Kidney (tissue), 13 donors: ENCODE measurements at regions not wholly inside any gene's neighbourhood (a gene's known extent, or its start where the extent isn't known, plus 50 kb on each side); places are given as distances from the start of the nearest gene placed in this dataset.

ENCODE experiments used
- DNase-seq, 5 donors: peaks; one replicate each; pipeline ENCODE4 v3.0.0-alpha.2; 2013 to 2020
- FAIRE-seq: peaks from 2 replicates; lab custom pipeline; 2012; peaks lifted over from hg19 to GRCh38; lab: Jason Lieb, UNC
- H3K27ac ChIP-seq, 2 donors: one replicate each; pipeline ENCODE4 v1.7.0; 2013; ENCODE audit warnings: low read depth in 2 of 2, low read length in 2 of 2, inconsistent platforms in 1 of 2
- H3K27me3 ChIP-seq: one replicate; pipeline ENCODE4 v1.7.1; 2013; ENCODE audit warnings: low read length, inconsistent platforms; ENCODE audit not compliant: control insufficient read depth, insufficient read depth
- H3K36me3 ChIP-seq, 3 donors: one replicate each; pipeline versions ENCODE4 v1.7.0 to v1.7.1; 2013; ENCODE audit warnings: low read length in 3 of 3, control low read depth in 1 of 3, inconsistent platforms in 1 of 3; ENCODE audit not compliant: insufficient read depth in 3 of 3, control insufficient read depth in 2 of 3
- H3K4me1 ChIP-seq, 3 donors: one replicate each; pipeline versions ENCODE4 v1.7.0 to v1.7.1; 2013; ENCODE audit warnings: low read length in 3 of 3, inconsistent platforms in 1 of 3, low read depth in 1 of 3; ENCODE audit not compliant: control insufficient read depth in 2 of 3, insufficient read depth in 2 of 3
- H3K4me3 ChIP-seq, 3 donors: one replicate each; pipeline versions ENCODE4 v1.7.0 to v1.8.1; 2013; ENCODE audit warnings: low read length in 3 of 3, control low read depth in 1 of 3, inconsistent platforms in 1 of 3
- H3K9ac ChIP-seq, 3 donors: one replicate each; pipeline versions ENCODE4 v1.7.0 to v1.7.1; 2013; ENCODE audit warnings: low read length in 3 of 3, control low read depth in 1 of 3, inconsistent platforms in 1 of 3
- H3K9me3 ChIP-seq, 3 donors: one replicate each; pipeline versions ENCODE4 v1.7.0 to v1.7.1; 2013; ENCODE audit warnings: low read length in 3 of 3, control low read depth in 1 of 3, inconsistent platforms in 1 of 3; ENCODE audit not compliant: control insufficient read depth in 2 of 3, insufficient read depth in 1 of 3
- CTCF ChIP-seq: IDR thresholded peaks from 3 replicates; pipeline ENCODE4 v1.5.1; 2012; ENCODE audit warnings: mild to moderate bottlenecking, moderate library complexity, borderline replicate concordance; ENCODE audit not compliant: insufficient read depth; ENCODE audit errors: extremely low read depth
- intact Hi-C: fragments of 100-400 bp; cut with DNase I; formaldehyde crosslinking; loops from one replicate; pipeline ENCODE4 v1.11.1; 2022
- donor health status: control.
- donor health status: control.
- donor health status: control.
- donor health status: control.
- donor health status: control.
- donor health status: DM: yes; HTN: yes; CAD: no.
- donor health status: Normal renal cell carcinoma (clear cell type).

- Histone ChIP-seq H3K36me3 (no peaks in the 10 kb centered on the region), H3K4me3 (no peak overlapping the region), H3K9ac (no peak overlapping the region), H3K27me3 (no peaks in the 10 kb centered on the region), H3K4me1 (no peaks in the 10 kb centered on the region), H3K9me3 (no peaks in the 10 kb centered on the region), H3K27ac (no peak overlapping the region)
- intact Hi-C loops, result no loop called here
- FAIRE-seq, result no peak
- TF ChIP-seq CTCF, result no peak
- DNase-seq, result no peak
These were observed 249.8 kb upstream of the PRDM1 start for GRCh38 chr6:105836379-105836778.

- intact Hi-C loops, result no loop called here
- no peaks in the 10 kb centered on the region for H3K36me3 ChIP-seq
- H3K4me1 ChIP-seq, result no peaks in the 10 kb centered on the region
- no peak for TF ChIP-seq CTCF
- H3K27ac ChIP-seq, result no peak overlapping the region
- DNase-seq (peak in 4 of 5 donors; percentile 37 to 56 (median 48)), FAIRE-seq (no peak)
- no peak overlapping the region for H3K4me3 ChIP-seq
- H3K9me3 ChIP-seq, result no peaks in the 10 kb centered on the region
- no peak overlapping the region for H3K9ac ChIP-seq
- H3K27me3 ChIP-seq, result no peaks in the 10 kb centered on the region
These were observed 250.8 kb upstream of the PRDM1 start for GRCh38 chr6:105835373-105835772.

GRCh38 chr6:105833959-105834947 is 251.9 kb upstream of the PRDM1 start:
- TF ChIP-seq CTCF, result no peak
- Histone ChIP-seq H3K36me3 (no peaks in the 10 kb centered on the region), H3K9ac (no peak overlapping the region), H3K4me3 (no peak overlapping the region), H3K9me3 (no peaks in the 10 kb centered on the region), H3K27me3 (no peaks in the 10 kb centered on the region), H3K27ac (no peak overlapping the region), H3K4me1 (no peaks in the 10 kb centered on the region)
- intact Hi-C loops, result no loop called here
- FAIRE-seq (no peak), DNase-seq (no peak)
